Kidney capillary endothelial cell (primary cell): ENCODE measurements at regions not wholly inside any gene's neighbourhood (a gene's known extent, or its start where the extent isn't known, plus 50 kb on each side); places are given as distances from the start of the nearest gene placed in this dataset.

Experiments
- DNase-seq: peaks from one replicate; pipeline ENCODE4 v3.0.0-alpha.2; 2018; ENCODE audit warnings: low spot score

GRCh38 chr11:104594228-104594958 is 303.9 kb downstream of the CASP12 start:
- no peak for DNase-seq

DNA sequence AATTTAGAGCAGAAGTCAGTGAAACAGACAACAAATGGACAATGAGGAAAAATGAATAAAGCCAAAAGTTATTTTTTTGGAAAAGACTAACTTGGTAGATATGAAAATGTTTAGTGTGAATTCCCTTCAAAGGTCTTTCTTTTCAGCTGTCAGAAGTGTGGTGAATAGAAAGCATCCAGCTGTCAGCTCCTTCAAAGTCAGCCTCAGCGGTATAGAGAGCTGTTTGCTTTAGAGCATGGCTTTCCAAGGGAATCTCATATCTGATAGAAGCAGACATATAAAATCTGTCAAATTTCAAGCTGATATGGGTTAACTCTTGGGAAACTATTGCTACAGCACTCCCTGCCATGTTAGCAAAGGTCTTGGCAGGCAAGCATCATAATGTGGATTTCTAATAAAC is 309.3 kb downstream of the CASP12 start:
- no peak for DNase-seq

- no peak for DNase-seq
Measured at GRCh38 chr11:104588446-104588845, 309.8 kb downstream of the CASP12 start.

- DNase-seq, result no peak
Measured at GRCh38 chr11:104584823-104585222, 313.4 kb downstream of the CASP12 start.

DNA sequence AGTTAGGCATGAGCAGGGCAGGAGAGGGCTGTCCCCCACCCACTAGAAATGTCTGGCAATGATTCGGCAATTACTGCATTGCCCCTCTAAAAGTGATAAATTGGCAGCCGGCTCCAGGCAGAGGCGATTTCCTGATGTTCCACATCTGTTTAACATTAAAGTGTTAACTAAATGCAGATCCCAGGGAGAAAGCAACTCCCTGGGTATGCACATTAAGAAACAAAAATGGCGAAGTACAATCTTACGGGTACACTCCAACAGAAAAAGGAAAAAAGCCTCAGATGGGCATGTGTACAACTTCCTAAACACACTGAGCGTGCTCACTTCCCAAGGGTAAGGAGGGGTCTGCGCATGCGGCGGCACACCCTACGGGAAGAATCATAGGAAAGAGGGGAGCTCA is 314.4 kb downstream of the CASP12 start:
- no peak for DNase-seq

DNA sequence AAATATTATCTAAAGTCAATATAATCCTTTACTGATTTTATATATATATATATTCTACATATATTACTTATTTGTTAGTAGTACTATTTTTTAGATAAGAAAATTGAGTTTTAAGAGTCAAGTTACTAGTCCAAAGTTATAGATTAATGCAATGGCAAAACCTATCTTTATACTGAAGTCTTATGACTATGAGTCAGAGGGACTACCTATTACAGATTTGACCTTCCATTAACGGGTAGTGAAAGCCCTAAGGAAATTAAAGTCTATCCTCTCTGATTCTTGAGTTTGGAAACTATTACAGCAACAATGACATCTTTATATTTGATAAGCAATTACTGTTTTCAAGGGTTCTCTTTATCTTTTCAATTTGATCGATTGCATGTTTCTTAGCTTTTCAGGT is 315.8 kb downstream of the CASP12 start:
- no peak for DNase-seq

DNA sequence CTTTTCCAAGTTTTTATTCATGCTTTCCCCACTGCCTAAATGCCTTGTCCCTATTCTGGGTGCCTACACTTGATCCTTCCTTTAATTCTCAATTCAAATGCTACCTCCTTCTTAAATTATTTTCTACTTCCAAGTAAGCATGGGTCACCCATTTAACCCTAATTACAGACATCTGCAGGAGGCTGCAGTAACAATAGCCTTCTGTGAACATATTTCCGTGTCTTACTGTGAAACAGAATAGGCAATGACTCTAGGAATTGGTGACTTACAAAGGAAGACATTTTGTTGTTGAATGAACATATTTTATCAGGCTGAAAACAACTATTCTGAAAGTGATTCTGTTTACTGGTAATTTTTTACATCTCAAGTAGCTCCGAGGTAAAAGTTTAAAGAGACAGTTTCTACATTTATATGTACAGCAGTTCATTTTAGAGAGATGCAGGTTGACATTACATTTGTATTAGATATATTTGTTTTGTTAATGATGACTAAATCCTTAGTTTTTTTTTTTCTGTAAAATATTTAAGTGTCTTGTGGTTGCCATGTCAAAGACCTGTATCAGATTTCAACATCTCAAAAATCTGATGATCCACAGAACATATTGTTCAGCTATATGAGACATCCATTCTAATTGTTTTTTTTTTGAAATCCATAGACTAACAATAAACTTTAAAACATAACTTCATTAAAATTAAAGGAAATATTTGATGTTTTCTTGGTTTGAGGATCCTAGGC is 316.8 kb downstream of the CASP12 start:
- DNase-seq, result no peak

GRCh38 chr11:104573441-104573990 is 324.7 kb downstream of the CASP12 start:
- DNase-seq, result no peak

- no peak for DNase-seq
Measured at GRCh38 chr11:104572279-104572678, 326.0 kb downstream of the CASP12 start.

GRCh38 chr11:104570078-104570701 is 328.1 kb downstream of the CASP12 start:
- peak; percentile 52 for DNase-seq

GRCh38 chr11:104565583-104565961 is 332.7 kb downstream of the CASP12 start:
- no peak for DNase-seq

DNA sequence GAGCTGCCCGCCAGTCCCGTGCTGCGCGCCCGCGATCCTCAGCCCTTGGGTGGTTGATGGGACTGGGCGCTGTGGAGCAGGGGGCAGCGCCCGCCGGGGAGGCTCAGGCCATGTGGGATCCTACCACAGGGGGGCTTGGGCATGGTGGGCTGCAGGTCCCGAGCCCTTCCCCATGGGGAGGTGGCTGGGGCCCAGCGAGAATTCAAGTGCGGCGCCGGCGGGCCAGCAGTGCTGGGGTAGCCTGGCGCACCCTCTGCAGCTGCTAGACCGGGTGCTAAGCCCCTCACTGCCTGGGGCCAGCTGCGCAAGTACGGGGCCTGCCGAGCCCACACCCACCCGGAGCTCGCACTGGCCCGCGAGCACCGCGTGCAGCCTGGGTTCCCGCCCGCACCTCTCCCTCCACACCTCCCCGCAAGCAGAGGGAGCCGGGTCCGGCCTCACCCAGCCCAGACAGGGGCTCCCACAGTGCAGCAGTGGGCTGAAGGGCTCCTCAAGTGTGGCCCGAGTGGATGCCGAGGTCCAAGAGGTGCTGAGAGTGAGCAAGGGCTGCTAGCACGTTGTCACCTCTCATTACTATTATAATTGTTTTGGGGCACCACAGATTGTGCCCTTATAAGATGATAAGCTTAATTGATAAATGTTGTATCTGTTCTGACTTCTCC is 333.2 kb downstream of the CASP12 start:
- no peak for DNase-seq

DNA sequence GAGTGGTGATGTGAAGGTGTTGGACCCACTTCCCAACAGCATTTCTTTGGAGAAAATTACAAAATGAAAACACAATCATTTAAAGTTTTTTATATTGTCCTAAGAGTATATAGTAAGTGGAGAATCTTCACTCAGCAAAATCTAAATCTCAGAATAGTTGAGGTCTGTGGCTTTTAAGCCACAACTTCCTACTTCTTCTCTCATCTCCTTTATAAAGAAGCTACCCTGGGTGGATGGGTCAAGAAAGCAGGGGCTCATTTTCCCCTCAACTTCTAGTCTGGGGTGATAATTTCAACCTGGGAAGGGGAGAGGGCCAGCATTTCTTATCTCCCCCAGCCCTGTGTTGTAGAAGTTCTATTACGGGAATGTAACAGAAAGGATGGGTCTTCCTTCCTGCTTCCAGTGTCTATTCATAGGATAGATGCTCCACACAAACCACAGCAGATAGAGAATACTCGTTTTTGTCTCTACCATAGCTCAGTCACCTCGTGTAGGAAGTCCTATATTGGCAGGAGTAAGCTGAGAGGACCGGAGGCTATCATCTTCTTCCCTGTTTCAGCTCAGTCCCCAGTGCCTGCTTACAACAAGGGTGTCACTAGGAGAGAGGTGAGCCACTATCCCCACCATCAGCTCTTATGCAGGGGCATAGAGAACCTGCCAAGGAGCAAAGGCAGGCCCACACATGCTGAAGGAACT is 341.5 kb downstream of the CASP12 start:
- DNase-seq, result no peak

- DNase-seq, result no peak
Measured at GRCh38 chr11:104549019-104549418, 349.2 kb downstream of the CASP12 start.

DNA sequence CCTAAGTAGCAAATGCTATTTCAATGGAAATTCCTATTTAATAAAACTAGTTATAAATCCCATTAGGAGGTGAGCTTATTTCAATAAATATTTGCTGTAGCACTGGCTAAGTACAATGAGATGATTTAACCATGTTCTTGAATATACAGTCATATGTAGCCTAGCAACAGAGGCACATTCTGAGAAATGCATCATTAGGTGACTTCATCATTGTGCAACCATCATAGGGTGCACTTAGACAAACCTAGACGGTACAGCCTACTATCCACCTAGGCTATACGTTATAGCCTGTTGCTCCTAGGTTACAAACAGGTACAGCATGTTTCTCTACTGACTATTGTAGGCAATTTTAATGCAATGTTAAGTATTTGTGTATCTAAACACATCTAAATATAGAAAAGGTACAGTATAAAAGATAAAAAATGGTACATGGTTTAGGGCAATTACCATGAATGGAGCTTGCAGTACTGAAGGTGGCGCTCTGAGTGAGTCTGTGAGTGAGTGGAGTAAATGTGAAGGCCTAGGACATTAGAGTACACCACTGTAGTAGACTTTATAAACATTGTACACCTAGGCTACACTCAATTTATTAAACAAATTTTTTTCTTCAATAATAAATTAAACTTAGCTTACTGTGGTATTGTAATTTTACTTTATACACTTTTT is 350.1 kb downstream of the CASP12 start:
- no peak for DNase-seq

DNA sequence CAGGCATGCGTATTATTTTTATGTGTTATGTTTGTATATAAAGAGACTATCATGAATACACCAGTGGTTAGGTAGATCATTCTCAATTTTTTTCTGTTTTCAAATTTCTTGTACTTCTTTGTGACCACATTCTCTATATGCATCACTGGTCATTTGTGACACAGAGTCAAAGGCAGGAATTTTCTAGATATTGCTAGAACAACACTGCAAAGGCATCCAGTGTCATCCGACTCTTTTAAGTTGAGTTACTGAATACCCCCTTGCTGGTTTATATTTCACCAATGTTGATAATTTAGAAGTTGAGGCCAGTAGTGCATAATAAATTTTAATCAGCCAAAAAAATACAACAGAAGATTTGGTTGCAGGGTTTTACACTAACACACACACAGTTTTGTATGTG is 351.8 kb downstream of the CASP12 start:
- DNase-seq, result no peak

DNA sequence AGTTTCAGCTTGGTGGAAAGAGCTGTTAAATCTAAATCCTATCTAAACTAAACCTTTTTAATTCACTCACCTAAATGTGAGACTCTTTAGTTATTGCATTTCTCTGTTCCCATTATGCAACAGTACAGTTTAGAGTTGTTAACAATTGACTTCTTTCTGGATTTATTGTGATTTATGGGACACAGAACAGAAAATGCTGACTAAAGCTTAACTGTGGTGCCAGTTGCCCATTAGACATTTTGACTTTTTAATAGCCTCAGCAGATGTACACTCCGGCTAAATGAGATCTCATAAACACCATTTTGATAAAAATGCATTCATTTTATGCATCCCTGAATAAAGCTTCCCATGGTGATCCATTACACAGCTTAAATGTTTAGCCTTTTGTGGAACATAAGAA is 356.6 kb downstream of the CASP12 start:
- no peak for DNase-seq

GRCh38 chr11:104538313-104538712 is 359.9 kb downstream of the CASP12 start:
- no peak for DNase-seq

DNA sequence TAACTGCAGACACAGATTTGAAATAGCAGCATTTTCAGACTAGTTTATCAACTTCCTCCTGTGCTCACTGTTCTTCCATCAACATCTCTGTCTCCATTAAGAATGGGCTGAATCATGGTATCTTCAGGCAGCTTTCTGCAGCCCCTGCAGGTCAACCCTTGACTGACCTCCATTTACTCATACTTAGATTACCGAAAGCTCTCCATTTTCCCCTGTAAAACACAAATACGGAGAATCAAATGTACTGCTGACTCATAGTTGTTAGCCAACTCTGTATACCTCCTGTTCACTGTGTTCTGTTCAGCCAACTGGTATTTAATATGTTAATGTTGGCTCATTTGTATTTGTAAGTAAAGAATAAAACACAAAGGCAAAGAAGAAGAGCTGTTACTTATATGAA is 364.0 kb downstream of the CASP12 start:
- DNase-seq, result peak; percentile 5

GRCh38 chr11:104531894-104532293 is 366.4 kb downstream of the CASP12 start:
- no peak for DNase-seq

DNA sequence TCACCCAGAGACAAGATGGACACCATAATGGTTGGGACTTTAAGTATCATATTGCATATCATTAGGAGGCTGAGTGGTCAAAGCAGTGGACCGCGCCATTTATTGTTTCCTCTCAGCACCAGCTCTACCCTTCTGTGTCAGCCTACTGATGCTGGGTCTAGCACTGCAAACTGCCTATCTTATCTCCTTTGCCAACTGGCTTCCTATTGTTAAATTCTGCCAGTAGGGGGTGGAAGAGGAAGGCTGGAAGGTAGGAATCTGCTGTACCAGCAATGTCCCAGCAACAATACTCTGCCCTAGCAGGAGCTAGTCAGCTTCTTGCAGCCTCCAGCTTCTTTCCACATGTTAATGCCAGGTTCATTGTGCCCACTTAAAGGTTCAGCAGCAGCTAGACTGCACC is 367.1 kb upstream of the PDGFD start:
- no peak for DNase-seq
